K562 (cell line): ENCODE measurements at regions not wholly inside any gene's neighbourhood (a gene's known extent, or its start where the extent isn't known, plus 50 kb on each side); places are given as distances from the start of the nearest gene placed in this dataset.

Experiments used
- BCL6 ChIP-seq: fragments of 250-450 bp; sonication (Bioruptor Pico); IDR thresholded peaks from 2 replicates; pipeline ENCODE4 v1.4.0; 2020
- BCLAF1 ChIP-seq, 2 experiments: fragments of 450-650 bp in 1 of 2; IDR thresholded peaks; 2 replicates each; pipeline ENCODE4 v1.6.1; 2011 to 2017; ENCODE audit warnings: low read depth in 2 of 2, antibody characterized with exemption in 1 of 2, borderline replicate concordance in 1 of 2, low read length in 1 of 2, mild to moderate bottlenecking in 1 of 2, mixed read lengths in 1 of 2; ENCODE audit not compliant: control insufficient read depth in 1 of 2
- CREB3 ChIP-seq: fragments of 450-650 bp; conservative IDR thresholded peaks from 2 replicates; pipeline ENCODE4 v1.6.1; 2016; ENCODE audit warnings: missing genetic modification characterization, low read depth, mild to moderate bottlenecking, missing compliant biosample characterization, moderate library complexity
- FUS ChIP-seq: fragments of 200-400 bp; formaldehyde crosslinking; optimal IDR thresholded peaks from 2 replicates; pipeline ENCODE3; 2017; ENCODE audit warnings: low read depth, low read length
- HMG20B ChIP-seq: fragments of 250-450 bp; sonication (Bioruptor Pico); IDR thresholded peaks from 2 replicates; pipeline ENCODE4 v1.5.0; 2021; ENCODE audit warnings: mild to moderate bottlenecking
- IRF2 ChIP-seq: sonication (generic); formaldehyde crosslinking; IDR thresholded peaks from 2 replicates; pipeline ENCODE4 v1.8.1; 2022; ENCODE audit warnings: mild to moderate bottlenecking, missing genetic modification reagents
- MAFG ChIP-seq: fragments of 450-650 bp; conservative IDR thresholded peaks from 2 replicates; pipeline ENCODE4 v1.6.1; 2016; ENCODE audit warnings: missing genetic modification characterization, missing compliant biosample characterization
- MCM5 ChIP-seq: fragments of 450-650 bp; IDR thresholded peaks from 2 replicates; pipeline ENCODE4 v1.6.1; 2016; ENCODE audit warnings: low read depth
- NFIX ChIP-seq: fragments of 250-450 bp; sonication (Bioruptor Pico); IDR thresholded peaks from 2 replicates; pipeline ENCODE4 v1.4.0; 2020; ENCODE audit warnings: low read depth, mild to moderate bottlenecking, moderate library complexity
- PTTG1 ChIP-seq: fragments of 450-650 bp; IDR thresholded peaks from 2 replicates; pipeline ENCODE4 v1.6.1; 2016; ENCODE audit warnings: low read depth, mild to moderate bottlenecking, missing genetic modification characterization, missing compliant biosample characterization
- RFX1 ChIP-seq: fragments of 450-650 bp; IDR thresholded peaks from 2 replicates; pipeline ENCODE4 v1.6.1; 2016; ENCODE audit warnings: mild to moderate bottlenecking, moderate library complexity
- SMAD4 ChIP-seq: fragments of 250-450 bp; sonication (Bioruptor Pico); conservative IDR thresholded peaks from 2 replicates; pipeline ENCODE4 v1.8.0; 2021; ENCODE audit warnings: inconsistent platforms, mild to moderate bottlenecking, moderate library complexity
- THRA ChIP-seq: fragments of 450-650 bp; IDR thresholded peaks from 2 replicates; pipeline ENCODE4 v1.6.1; 2017; ENCODE audit warnings: mild to moderate bottlenecking, moderate library complexity
- ZNF184 ChIP-seq: sonication (generic); formaldehyde crosslinking; IDR thresholded peaks from 2 replicates; pipeline ENCODE4 v1.5.0; 2020; ENCODE audit warnings: missing genetic modification reagents
- ZNF277 ChIP-seq: fragments of 250-450 bp; sonication (Bioruptor Pico); IDR thresholded peaks from 2 replicates; pipeline ENCODE4 v1.8.0; 2022; ENCODE audit warnings: inconsistent platforms, mild to moderate bottlenecking, moderate library complexity, borderline replicate concordance
- ZNF518B ChIP-seq: fragments of 250-450 bp; sonication (Bioruptor Pico); IDR thresholded peaks from 2 replicates; pipeline ENCODE4 v1.5.0; 2021; ENCODE audit warnings: mild to moderate bottlenecking, moderate library complexity
- ZNF707 ChIP-seq: fragments of 250-450 bp; sonication (Bioruptor Pico); conservative IDR thresholded peaks from 2 replicates; pipeline ENCODE4 v1.8.0; 2022; ENCODE audit warnings: inconsistent platforms, mild to moderate bottlenecking, moderate library complexity

GRCh38 chr12:33587784-33588712, 148.4 kb upstream of the SYT10 start (continued):
- no peak for TF ChIP-seq BCLAF1 (IDR thresholded peaks at IDR 0.05; ENCODE audit: borderline replicate concordance in 1 of 2, control insufficient read depth in 1 of 2, low read depth in 2 of 2, low read length in 1 of 2)
- TF ChIP-seq MAFG (tag), result peak; percentile 46
- TF ChIP-seq NFIX (CRISPR knock-in tag), result no peak
- TF ChIP-seq ZNF518B (CRISPR knock-in tag), result no peak
- TF ChIP-seq ZNF184 (CRISPR knock-in tag), result no peak
- no peak for TF ChIP-seq CREB3 (tag)
- no peak for TF ChIP-seq FUS
- TF ChIP-seq IRF2 (CRISPR knock-in tag), result no peak
- TF ChIP-seq THRA, result no peak
- no peak for TF ChIP-seq BCL6 (CRISPR knock-in tag)
- TF ChIP-seq ZNF277 (CRISPR knock-in tag), result no peak
- TF ChIP-seq HMG20B (CRISPR knock-in tag), result no peak
- TF ChIP-seq MCM5, result no peak
- TF ChIP-seq RFX1, result peak; percentile 97
- peak; percentile 83 for TF ChIP-seq SMAD4 (CRISPR knock-in tag)
- TF ChIP-seq PTTG1 (tag), result no peak
- no peak for TF ChIP-seq ZNF707 (CRISPR knock-in tag)
